NCI-H187 treated with DMSO at 0.1 percent for 48 hours (cell line): ENCODE measurements at regions not wholly inside any gene's neighbourhood (a gene's known extent, or its start where the extent isn't known, plus 50 kb on each side); places are given as distances from the start of the nearest gene placed in this dataset.
A peak's percentile ranks its signal among the peaks of the same experiment; 100 is the strongest.

Experiments used
- DNase-seq: peaks from one replicate; lab custom pipeline; 2025; lab: John Stamatoyannopoulos, UW

- no peak for DNase-seq
Observed at GRCh38 chr4:3668825-3669552, 97.2 kb upstream of the ADRA2C start.

GRCh38 chr4:3667258-3667657 lies 98.9 kb upstream of the ADRA2C start:
- no peak for DNase-seq

- no peak for DNase-seq
Observed at GRCh38 chr4:3666263-3666662, 99.9 kb upstream of the ADRA2C start.

GRCh38 chr4:3665360-3665891 lies 100.8 kb upstream of the ADRA2C start:
- DNase-seq, result no peak

- no peak for DNase-seq
Observed at GRCh38 chr4:3663791-3664190, 102.4 kb upstream of the ADRA2C start.

- no peak for DNase-seq
Observed at GRCh38 chr4:3662516-3662915, 103.7 kb upstream of the ADRA2C start.

GRCh38 chr4:3661989-3662388 lies 104.2 kb upstream of the ADRA2C start:
- no peak for DNase-seq

- DNase-seq, result no peak
Observed at GRCh38 chr4:3660928-3661515, 105.2 kb upstream of the ADRA2C start.

GRCh38 chr4:3660086-3660927 lies 105.9 kb upstream of the ADRA2C start:
- DNase-seq, result no peak

GRCh38 chr4:3659131-3659530 lies 107.1 kb upstream of the ADRA2C start:
- DNase-seq, result no peak

GRCh38 chr4:3658530-3658913 lies 107.7 kb upstream of the ADRA2C start:
- no peak for DNase-seq

GRCh38 chr4:3657902-3658529 lies 108.2 kb upstream of the ADRA2C start:
- DNase-seq, result no peak

- DNase-seq, result peak; percentile 89
Observed at GRCh38 chr4:3656416-3657356, 109.5 kb upstream of the ADRA2C start.

- DNase-seq, result peak; percentile 91
Observed at GRCh38 chr4:3655963-3656362, 110.2 kb upstream of the ADRA2C start.

- DNase-seq, result no peak
Observed at GRCh38 chr4:3655485-3655884, 110.7 kb upstream of the ADRA2C start.

GRCh38 chr4:3654036-3654807 lies 112.0 kb upstream of the ADRA2C start:
- no peak for DNase-seq

GRCh38 chr4:3652586-3652985 lies 113.6 kb upstream of the ADRA2C start:
- DNase-seq, result no peak

GRCh38 chr4:3651267-3651845 lies 114.8 kb upstream of the ADRA2C start:
- DNase-seq, result no peak

GRCh38 chr4:3649491-3649890 lies 116.7 kb upstream of the ADRA2C start:
- no peak for DNase-seq

GRCh38 chr4:3648731-3649130 lies 116.5 kb upstream of the LRPAP1 start:
- DNase-seq, result no peak
